Erythroblast (primary cell): ENCODE measurements at regions not wholly inside any gene's neighbourhood (a gene's known extent, or its start where the extent isn't known, plus 50 kb on each side); places are given as distances from the start of the nearest gene placed in this dataset.

ENCODE experiments used
- GATA1 ChIP-seq: IDR thresholded peaks from 2 replicates; pipeline ENCODE4 v1.6.1; 2011; ENCODE audit warnings: low read depth, mild to moderate bottlenecking, control low read depth, low read length, moderate library complexity
- POLR2A ChIP-seq: IDR thresholded peaks from 2 replicates; pipeline ENCODE4 v1.6.1; 2011; ENCODE audit warnings: mild to moderate bottlenecking, low read length

- no peak for TF ChIP-seq POLR2A
- TF ChIP-seq GATA1, result no peak
Observed at GRCh38 chr15:81785679-81786078, 260.1 kb downstream of the MEX3B start.
